GM19467 (cell line): ENCODE measurements at regions not wholly inside any gene's neighbourhood (a gene's known extent, or its start where the extent isn't known, plus 50 kb on each side); places are given as distances from the start of the nearest gene placed in this dataset.

Experiments used
- ATAC-seq: cut with Tn5 transposase; IDR thresholded peaks from one replicate; pipeline ENCODE4 v1.9.1; 2021; ENCODE audit warnings: mild to moderate bottlenecking, moderate library complexity; ENCODE audit not compliant: unreplicated experiment

- ATAC-seq, result peak; percentile 71
Measured at GRCh38 chr18:76686737-76687231, 135.6 kb upstream of the ZNF236 start.

GRCh38 chr18:76685860-76686259, 136.5 kb upstream of the ZNF236 start:
- no peak for ATAC-seq

- ATAC-seq, result no peak
Measured at GRCh38 chr18:76685402-76685801, 137.0 kb upstream of the ZNF236 start.

GRCh38 chr18:76684265-76684664, 138.1 kb upstream of the ZNF236 start:
- ATAC-seq, result no peak

GRCh38 chr18:76679945-76680344, 142.4 kb upstream of the ZNF236 start:
- no peak for ATAC-seq

- ATAC-seq, result no peak
Measured at GRCh38 chr18:76679259-76679658, 143.1 kb upstream of the ZNF236 start.

- ATAC-seq, result no peak
Measured at GRCh38 chr18:76678248-76678647, 144.1 kb upstream of the ZNF236 start.

- ATAC-seq, result no peak
Measured at GRCh38 chr18:76674596-76674995, 147.8 kb upstream of the ZNF236 start.

- ATAC-seq, result no peak
Measured at GRCh38 chr18:76673281-76674185, 148.8 kb upstream of the ZNF236 start.

- ATAC-seq, result no peak
Measured at GRCh38 chr18:76672627-76673026, 149.7 kb upstream of the ZNF236 start.

- no peak for ATAC-seq
Measured at GRCh38 chr18:76670564-76671288, 151.6 kb upstream of the ZNF236 start.

- no peak for ATAC-seq
Measured at GRCh38 chr18:76668546-76668945, 153.8 kb upstream of the ZNF236 start.

GRCh38 chr18:76668119-76668518, 154.2 kb upstream of the ZNF236 start:
- no peak for ATAC-seq

- no peak for ATAC-seq
Measured at GRCh38 chr18:76667603-76668002, 154.8 kb upstream of the ZNF236 start.

GRCh38 chr18:76662626-76663025, 159.7 kb upstream of the ZNF236 start:
- ATAC-seq, result no peak

- no peak for ATAC-seq
Measured at GRCh38 chr18:76660571-76661192, 161.7 kb upstream of the ZNF236 start.

GRCh38 chr18:76658627-76659026, 163.6 kb upstream of the ZNF516 start:
- ATAC-seq, result no peak

GRCh38 chr18:76657911-76658470, 162.9 kb upstream of the ZNF516 start:
- ATAC-seq, result no peak

- no peak for ATAC-seq
Measured at GRCh38 chr18:76656925-76657827, 162.1 kb upstream of the ZNF516 start.

GRCh38 chr18:76654577-76654976, 159.5 kb upstream of the ZNF516 start:
- no peak for ATAC-seq
